Fibroblast of skin of left biceps (primary cell): ENCODE measurements at regions not wholly inside any gene's neighbourhood (a gene's known extent, or its start where the extent isn't known, plus 50 kb on each side); places are given as distances from the start of the nearest gene placed in this dataset.

Source experiments
- DNase-seq, 2 experiments: peaks; one replicate each; pipeline ENCODE4 v3.0.0-alpha.2; 2013; ENCODE audit warnings: low read depth in 2 of 2

- DNase-seq = peak; percentile 25 to 26
Observed at GRCh38 chr13:50357586-50358118, 342.4 kb downstream of the KCNRG start.

- no peak for DNase-seq
Observed at GRCh38 chr13:50358231-50359040, 343.2 kb downstream of the KCNRG start.

- DNase-seq = no peak
Observed at GRCh38 chr13:50359041-50359367, 343.8 kb downstream of the KCNRG start.

GRCh38 chr13:50359779-50360178 lies 344.5 kb downstream of the KCNRG start:
- DNase-seq = no peak

- DNase-seq = no peak
Observed at GRCh38 chr13:50360637-50361036, 345.4 kb downstream of the KCNRG start.

GRCh38 chr13:50361282-50361681 lies 346.0 kb downstream of the KCNRG start:
- no peak for DNase-seq

GRCh38 chr13:50365408-50366391 lies 350.5 kb downstream of the KCNRG start:
- no peak for DNase-seq

GRCh38 chr13:50366488-50367174 lies 351.4 kb downstream of the KCNRG start:
- DNase-seq = no peak

- DNase-seq = no peak
Observed at GRCh38 chr13:50369646-50370045, 354.4 kb downstream of the KCNRG start.

GRCh38 chr13:50370303-50370950 lies 355.2 kb downstream of the KCNRG start:
- no peak for DNase-seq

- DNase-seq = no peak
Observed at GRCh38 chr13:50374517-50374916, 359.3 kb downstream of the KCNRG start.

GRCh38 chr13:50375792-50376191 lies 360.5 kb downstream of the KCNRG start:
- no peak for DNase-seq

- no peak for DNase-seq
Observed at GRCh38 chr13:50376895-50377575, 361.8 kb downstream of the KCNRG start.

- DNase-seq = no peak
Observed at GRCh38 chr13:50377726-50378270, 362.6 kb downstream of the KCNRG start.

GRCh38 chr13:50378509-50379044 lies 363.3 kb downstream of the KCNRG start:
- DNase-seq = no peak

- no peak for DNase-seq
Observed at GRCh38 chr13:50379584-50379983, 364.3 kb downstream of the KCNRG start.

- DNase-seq = no peak
Observed at GRCh38 chr13:50380905-50381304, 365.7 kb downstream of the KCNRG start.

GRCh38 chr13:50382511-50382910 lies 367.3 kb downstream of the KCNRG start:
- DNase-seq = no peak

GRCh38 chr13:50382951-50383350 lies 367.7 kb downstream of the KCNRG start:
- DNase-seq = no peak

GRCh38 chr13:50384724-50385123 lies 369.5 kb downstream of the KCNRG start:
- DNase-seq = no peak
